DOHH2 (cell line): ENCODE measurements at regions not wholly inside any gene's neighbourhood (a gene's known extent, or its start where the extent isn't known, plus 50 kb on each side); places are given as distances from the start of the nearest gene placed in this dataset.

Experiments
- CTCF ChIP-seq: fragments of 200-600 bp; sonication (generic); IDR thresholded peaks from one replicate; pipeline ENCODE4 v1.5.1; 2014; ENCODE audit warnings: antibody characterized with exemption, mild to moderate bottlenecking, low read depth, low read length; ENCODE audit not compliant: poor library complexity, severe bottlenecking
- EZH2phosphoT487 ChIP-seq: fragments of 200-600 bp; sonication (generic); IDR thresholded peaks from 2 replicates; pipeline ENCODE4 v1.6.1; 2017; ENCODE audit warnings: borderline replicate concordance, mild to moderate bottlenecking, antibody characterized with exemption, low read length, moderate library complexity, mixed read lengths

GRCh38 chr1:34315974-34316373, 139.3 kb downstream of the C1orf94 start:
- TF ChIP-seq CTCF (no peak), EZH2phosphoT487 (no peak)
